H1 (cell line): ENCODE measurements at regions not wholly inside any gene's neighbourhood (a gene's known extent, or its start where the extent isn't known, plus 50 kb on each side); places are given as distances from the start of the nearest gene placed in this dataset.

Experiments used
- CTCF ChIA-PET: fragments of 300-600 bp; sonication (Branson Sonifier 250); formaldehyde crosslinking; loops from one replicate; lab custom pipeline; 2021; ENCODE audit not compliant: partially characterized antibody; lab: Charles Lee
- POLR2A ChIA-PET: fragments of 300-600 bp; sonication (Branson Sonifier 250); formaldehyde crosslinking; loops from one replicate; lab custom pipeline; 2021; ENCODE audit warnings: inconsistent platforms; ENCODE audit not compliant: partially characterized antibody; lab: Charles Lee
- DNase-seq, 2 experiments: peaks; one replicate each; pipeline versions ENCODE4 v3.0.0 to v3.0.0-alpha.2; 2010 to 2022; ENCODE audit warnings: low spot score in 2 of 2, low read depth in 1 of 2, mixed read lengths in 1 of 2
- FAIRE-seq: peaks from 2 replicates; lab custom pipeline; 2011; peaks lifted over from hg19 to GRCh38; lab: Jason Lieb, UNC
- H2AFZ ChIP-seq: 2 replicates; pipeline ENCODE4 v1.8.1; 2012; ENCODE audit warnings: low read length, inconsistent platforms
- H2AK5ac ChIP-seq: 2 replicates; pipeline ENCODE4 v1.6.1; 2013; ENCODE audit warnings: low read depth, low read length
- H2BK120ac ChIP-seq: replicated peaks from 2 replicates; pipeline ENCODE3; 2013; ENCODE audit warnings: low read depth, low read length, inconsistent platforms
- H2BK12ac ChIP-seq: 2 replicates; pipeline ENCODE4 v1.6.1; 2013; ENCODE audit warnings: low read depth, low read length
- H2BK15ac ChIP-seq: 2 replicates; pipeline ENCODE4 v1.6.1; 2013; ENCODE audit warnings: low read length
- H2BK20ac ChIP-seq: 2 replicates; pipeline ENCODE4 v1.6.1; 2013; ENCODE audit warnings: low read length
- H2BK5ac ChIP-seq: 2 replicates; pipeline ENCODE4 v1.6.1; 2013; ENCODE audit warnings: low read depth, low read length
- H3K14ac ChIP-seq: 2 replicates; pipeline ENCODE4 v1.6.1; 2013; ENCODE audit warnings: inconsistent platforms; ENCODE audit not compliant: insufficient read length
- H3K18ac ChIP-seq: 2 replicates; pipeline ENCODE4 v1.6.1; 2013; ENCODE audit warnings: low read length; ENCODE audit errors: extremely low read depth
- H3K23ac ChIP-seq: 2 replicates; pipeline ENCODE4 v1.6.1; 2013; ENCODE audit warnings: inconsistent platforms; ENCODE audit not compliant: insufficient read length
- H3K23me2 ChIP-seq: 2 replicates; pipeline ENCODE4 v1.6.1; 2013; ENCODE audit warnings: low read depth, low read length
- H3K27ac ChIP-seq: 2 replicates; pipeline ENCODE4 v1.6.1; 2011; ENCODE audit warnings: low read depth, low read length, inconsistent platforms
- H3K27me3 ChIP-seq, 4 experiments: replicated peaks in 1 of 4; 1 replicate in 1 of 4; 2 replicates in 3 of 4; pipeline versions ENCODE4 v1.6.1 to v1.8.1; 2011 to 2013; ENCODE audit warnings: low read length in 3 of 4, mild to moderate bottlenecking in 3 of 4, inconsistent platforms in 2 of 4, mixed read lengths in 2 of 4, moderate library complexity in 1 of 4; ENCODE audit not compliant: control insufficient read depth in 3 of 4, insufficient read depth in 3 of 4; ENCODE audit errors: extremely low read depth in 1 of 4
- H3K36me3 ChIP-seq, 4 experiments: 2 replicates each; pipeline versions ENCODE4 v1.6.1 to v1.8.1; 2011 to 2013; ENCODE audit warnings: mild to moderate bottlenecking in 4 of 4, low read length in 3 of 4, moderate library complexity in 2 of 4, control low read depth in 1 of 4, inconsistent platforms in 1 of 4; ENCODE audit not compliant: insufficient read depth in 4 of 4, control insufficient read depth in 2 of 4
- H3K4ac ChIP-seq: replicated peaks from 2 replicates; pipeline ENCODE3; 2013; ENCODE audit warnings: low read length, low read depth, mixed read lengths, inconsistent platforms; ENCODE audit not compliant: insufficient read length
- H3K4me1 ChIP-seq, 4 experiments: replicated peaks in 1 of 4; 1 replicate in 1 of 4; 2 replicates in 3 of 4; pipeline versions ENCODE4 v1.6.1 to v1.8.1; 2011 to 2013; ENCODE audit warnings: low read length in 3 of 4, inconsistent platforms in 2 of 4, mixed read lengths in 1 of 4; ENCODE audit not compliant: insufficient read depth in 4 of 4, control insufficient read depth in 3 of 4
- H3K4me2 ChIP-seq, 2 experiments: 2 replicates each; pipeline versions ENCODE4 v1.6.1 to v1.8.1; 2011 to 2013; ENCODE audit warnings: low read depth in 2 of 2, low read length in 2 of 2, control low read depth in 1 of 2, inconsistent platforms in 1 of 2, mild to moderate bottlenecking in 1 of 2; ENCODE audit not compliant: insufficient read depth in 1 of 2
- H3K4me3 ChIP-seq, 4 experiments: fragments of 200-600, 300-600 bp in 1 of 4; sonication (generic), shearing (Covaris generic), sonication (Bioruptor Twin) in 1 of 4; 2 replicates each; pipeline versions ENCODE4 v1.5.1 to v1.8.1; 2011 to 2016; ENCODE audit warnings: low read length in 4 of 4, low read depth in 3 of 4, control low read depth in 2 of 4, inconsistent platforms in 2 of 4, mild to moderate bottlenecking in 2 of 4, mixed read lengths in 1 of 4, moderate library complexity in 1 of 4; ENCODE audit not compliant: insufficient read depth in 2 of 4; ENCODE audit errors: extremely low read depth in 1 of 4
- H3K56ac ChIP-seq: replicated peaks from 2 replicates; pipeline ENCODE3; 2013; ENCODE audit warnings: low read depth, mild to moderate bottlenecking, mixed read lengths, low read length, inconsistent platforms; ENCODE audit not compliant: insufficient read length
- H3K79me1 ChIP-seq: 2 replicates; pipeline ENCODE4 v1.6.1; 2013; ENCODE audit warnings: low read depth, low read length, control low read depth
- H3K79me2 ChIP-seq, 2 experiments: 2 replicates each; pipeline versions ENCODE4 v1.6.1 to v1.8.1; 2012 to 2013; ENCODE audit warnings: low read length in 2 of 2, mild to moderate bottlenecking in 2 of 2, inconsistent platforms in 1 of 2; ENCODE audit not compliant: insufficient read depth in 2 of 2, control insufficient read depth in 1 of 2
- H3K9ac ChIP-seq, 4 experiments: replicated peaks in 1 of 4; 1 replicate in 1 of 4; 2 replicates in 3 of 4; pipeline versions ENCODE4 v1.6.1 to v1.8.1; 2011 to 2013; ENCODE audit warnings: low read depth in 3 of 4, low read length in 3 of 4, control low read depth in 2 of 4, mild to moderate bottlenecking in 2 of 4, moderate library complexity in 2 of 4, inconsistent platforms in 1 of 4; ENCODE audit errors: extremely low read depth in 1 of 4
- H3K9me3 ChIP-seq, 2 experiments: 2 replicates each; pipeline versions ENCODE4 v1.6.1 to v1.8.1; 2012 to 2013; ENCODE audit warnings: mild to moderate bottlenecking in 2 of 2, moderate library complexity in 2 of 2, control low read depth in 1 of 2, inconsistent platforms in 1 of 2, low read depth in 1 of 2, low read length in 1 of 2, mixed read lengths in 1 of 2; ENCODE audit not compliant: insufficient read depth in 2 of 2
- H4K20me1 ChIP-seq, 2 experiments: replicated peaks in 1 of 2; 2 replicates each; pipeline versions ENCODE3 to v1.8.1; 2011 to 2013; ENCODE audit warnings: inconsistent platforms in 2 of 2, low read length in 2 of 2, mild to moderate bottlenecking in 1 of 2; ENCODE audit not compliant: insufficient read depth in 2 of 2, control insufficient read depth in 1 of 2
- H4K5ac ChIP-seq: 2 replicates; pipeline ENCODE4 v1.6.1; 2013; ENCODE audit warnings: low read length, low read depth, mixed read lengths, inconsistent platforms; ENCODE audit not compliant: insufficient read length
- H4K8ac ChIP-seq: 2 replicates; pipeline ENCODE4 v1.8.0; 2013; ENCODE audit warnings: mild to moderate bottlenecking, moderate library complexity, low read length, inconsistent platforms; ENCODE audit not compliant: insufficient read depth; ENCODE audit errors: extremely low read depth
- H4K91ac ChIP-seq: replicated peaks from 2 replicates; pipeline ENCODE3; 2013; ENCODE audit warnings: low read length, mixed read lengths, inconsistent platforms; ENCODE audit not compliant: insufficient read length
- CTBP2 ChIP-seq: IDR thresholded peaks from 2 replicates; pipeline ENCODE4 v1.7.0; 2011; ENCODE audit warnings: borderline replicate concordance, mild to moderate bottlenecking, moderate library complexity, mixed read lengths, low read length; ENCODE audit not compliant: insufficient read depth, insufficient read length
- GTF2F1 ChIP-seq: IDR thresholded peaks from 2 replicates; pipeline ENCODE4 v1.6.1; 2012; ENCODE audit warnings: low read depth, low read length, improper control_type of control experiment, borderline replicate concordance
- HDAC6 ChIP-seq: IDR thresholded peaks from one replicate; pipeline ENCODE4 v1.7.1; 2012; ENCODE audit warnings: low read depth, mild to moderate bottlenecking, inconsistent platforms, low read length, moderate library complexity
- POU5F1 ChIP-seq: IDR thresholded peaks from 2 replicates; pipeline ENCODE4 v1.6.1; 2011; ENCODE audit warnings: low read depth, mild to moderate bottlenecking, low read length, moderate library complexity
- SP1 ChIP-seq: IDR thresholded peaks from 2 replicates; pipeline ENCODE4 v1.6.1; 2011; ENCODE audit warnings: low read depth, low read length
- TAF7 ChIP-seq: optimal IDR thresholded peaks from 2 replicates; pipeline ENCODE3; 2011; ENCODE audit warnings: low read depth, mild to moderate bottlenecking, inconsistent platforms, low read length, moderate library complexity, borderline replicate concordance
- WGBS, 2 experiments: shearing (Covaris generic) in 1 of 2; methylation state at CpG; one replicate each; pipeline versions ENCODE4 v1.1.6 to v1.1.7; 2013 to 2015; ENCODE audit warnings: low lambda C conversion rate in 2 of 2, mixed read lengths in 2 of 2, inconsistent platforms in 1 of 2, low coverage in 1 of 2, missing lambda C conversion rate in 1 of 2; ENCODE audit not compliant: insufficient replicate concordance in 2 of 2, insufficient coverage in 1 of 2, insufficient read length in 1 of 2; ENCODE audit errors: extremely low coverage in 1 of 2, missing lambda C conversion rate in 1 of 2; 5-methylcytosine and 5-hydroxymethylcytosine counted together

DNA sequence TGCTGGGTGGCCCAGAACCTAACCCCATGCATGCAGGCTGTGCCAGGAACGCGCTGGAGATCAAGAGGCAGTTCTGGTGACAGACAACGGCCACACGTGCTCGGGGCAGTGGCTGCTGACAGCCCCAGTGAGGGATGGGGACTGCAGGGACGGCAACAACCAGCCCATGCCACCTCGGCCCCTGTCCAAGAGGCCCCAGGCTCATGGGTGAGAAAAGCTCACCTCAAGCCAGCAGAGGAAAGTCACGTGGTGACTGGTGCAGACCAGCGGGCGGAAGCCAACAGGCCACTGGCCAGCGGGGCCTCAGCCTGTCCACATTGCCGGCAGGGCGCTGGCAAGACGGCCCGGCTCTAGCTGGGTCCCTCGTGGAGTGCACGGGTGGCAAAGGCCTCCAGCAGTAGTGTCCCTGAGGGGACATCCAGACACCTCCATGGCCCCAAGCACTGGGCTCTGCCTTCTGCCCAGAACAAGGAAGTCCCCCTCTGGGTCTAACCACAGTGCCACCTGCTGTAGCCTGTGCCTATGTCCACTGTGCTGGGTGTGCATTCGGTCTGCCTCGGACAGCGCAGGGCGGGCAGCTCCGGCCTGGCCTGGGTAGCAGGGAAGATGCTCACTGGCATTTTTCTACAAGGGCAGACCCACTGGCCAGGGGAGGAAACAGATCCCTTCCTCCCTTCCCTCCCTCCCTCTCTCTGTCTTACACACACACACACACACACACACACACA lies 134.1 kb downstream of the NCOR2 start:
- Histone ChIP-seq H2AFZ (no peak overlapping the region), H2BK5ac (peak overlapping the region; percentile 89), H4K5ac (peak overlapping the region; percentile 22), H3K79me1 (peaks cover 20% of the 10 kb centered on the region), H3K79me2 (peaks cover 0 to 10% of the 10 kb centered on the region in 2 experiments; a peak in 1 of 4 replicates), H3K14ac (no peak overlapping the region), H3K27me3 (no peaks in the 10 kb centered on the region), H2BK15ac (peak overlapping the region; percentile 53), H3K4me2 (peak overlapping the region in 1 of 2 experiments; percentile 63; a peak in 1 of 4 replicates), H3K56ac (no peak overlapping the region), H3K23me2 (peaks cover 5% of the 10 kb centered on the region; the same call in 1 of the 2 replicates), H3K4ac (peak overlapping the region; percentile 92), H4K91ac (peak overlapping the region; percentile 77), H2AK5ac (peak overlapping the region; percentile 25; the same call in 1 of the 2 replicates), H4K20me1 (peaks cover 0 to 13% of the 10 kb centered on the region in 2 experiments), H3K18ac (peak overlapping the region; percentile 83), H4K8ac (no peak overlapping the region), H2BK12ac (peak overlapping the region; percentile 72; the same call in 1 of the 2 replicates), H3K9ac (no peak overlapping the region), H3K4me3 (no peak overlapping the region), H3K36me3 (peaks cover 0 to 22% (median 11%) of the 10 kb centered on the region in 4 experiments; a peak in 5 of 8 replicates), H2BK20ac (no peak overlapping the region), H3K9me3 (no peaks in the 10 kb centered on the region), H3K27ac (peak overlapping the region; percentile 59; the same call in 1 of the 2 replicates), H2BK120ac (peak overlapping the region; percentile 33), H3K4me1 (peaks cover 5 to 30% (median 21%) of the 10 kb centered on the region in 4 experiments), H3K23ac (no peak overlapping the region)
- DNase-seq (no peak), FAIRE-seq (no peak)
- WGBS, 2 experiments: 89% methylated on average over 13 of the region's 22 CpGs; no CpG with 5 or more reads in 1 of the 2 experiments
- POLR2A ChIA-PET: interaction anchor here (1.4 kb wide), 1 partner anchor 13 kb away, joined by 4 read pairs; no protein-coding TSS in a partner anchor
- CTCF ChIA-PET: interaction anchor here (0.6 to 2.0 kb wide), 6 partner anchors 14 to 467 kb away, joined by 3 to 8 read pairs (median 3); no protein-coding TSS in a partner anchor
- TF ChIP-seq SP1 (no peak), POU5F1 (no peak), HDAC6 (no peak), TAF7 (no peak), GTF2F1 (no peak), CTBP2 (no peak)
